HG02970 (cell line): ENCODE measurements at regions not wholly inside any gene's neighbourhood (a gene's known extent, or its start where the extent isn't known, plus 50 kb on each side); places are given as distances from the start of the nearest gene placed in this dataset.
"Not testable (repeated sequence)": the region's sequence is repeated elsewhere in the genome, so short reads cannot be mapped to it uniquely, and the experiment has no call there.

ENCODE experiments used
- ATAC-seq: cut with Tn5 transposase; IDR thresholded peaks from one replicate; pipeline ENCODE4 v1.9.1; 2021; ENCODE audit warnings: mild to moderate bottlenecking, moderate library complexity, moderate number of reproducible peaks; ENCODE audit not compliant: unreplicated experiment, low FRiP score

DNA sequence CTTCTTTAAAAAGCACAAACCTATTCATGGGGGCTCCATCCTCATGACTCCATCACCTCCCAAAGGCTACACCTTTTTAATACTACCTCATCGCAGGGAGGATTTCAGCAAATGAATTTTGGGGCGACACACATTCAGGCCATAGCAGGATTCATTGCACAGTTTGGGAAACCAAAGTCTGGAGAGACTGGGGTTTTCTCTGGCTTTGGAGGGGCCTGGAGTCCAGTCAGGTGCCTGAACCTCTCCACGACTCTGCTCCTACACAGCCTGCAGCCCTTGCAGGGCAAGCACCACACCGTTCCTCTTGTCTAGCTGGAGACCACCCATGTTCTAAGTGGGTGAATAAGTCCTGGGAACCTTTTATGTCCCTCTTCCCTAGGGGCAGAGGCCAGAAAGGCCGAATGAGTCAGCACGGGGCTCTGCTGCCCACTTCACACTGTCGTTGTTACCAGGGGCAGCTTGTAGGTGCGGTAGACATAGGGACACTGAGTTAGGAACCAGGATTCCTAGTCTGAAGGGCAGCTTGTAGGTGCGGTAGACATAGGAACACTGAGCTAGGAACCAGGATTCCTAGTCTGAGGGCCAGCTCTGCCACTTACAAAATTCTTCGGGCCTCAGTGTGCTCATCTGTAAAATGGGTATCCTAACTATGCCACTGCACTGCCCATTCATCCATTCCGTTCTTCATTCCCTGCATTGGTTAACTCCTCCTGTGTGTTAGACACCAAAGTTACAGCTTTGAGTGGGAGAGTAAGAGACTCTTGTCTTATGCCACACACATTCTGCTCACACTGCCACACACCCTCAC lies 251.7 kb upstream of the B3GAT1 start:
- ATAC-seq = no peak

GRCh38 chr11:134662629-134663360 lies 250.8 kb upstream of the B3GAT1 start:
- no peak for ATAC-seq

DNA sequence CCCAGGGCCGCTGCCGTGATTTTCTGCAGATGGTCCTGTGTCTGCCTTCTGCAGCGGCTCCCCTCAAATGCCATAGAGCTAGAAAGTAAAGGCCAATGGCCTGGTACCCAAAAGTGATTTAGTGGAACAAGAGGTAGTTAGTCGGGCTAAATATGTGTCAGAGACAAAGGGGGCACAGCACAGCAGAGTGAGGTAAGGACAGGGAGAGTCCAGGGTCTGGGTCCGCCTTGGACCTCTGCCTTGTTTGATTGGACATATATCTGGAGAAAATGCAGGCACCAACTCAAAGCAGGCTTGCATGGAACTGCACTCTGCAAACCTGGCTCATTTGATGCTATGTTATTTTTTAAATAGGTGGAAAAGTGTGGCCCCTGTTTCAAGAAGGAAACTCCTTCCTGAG lies 249.6 kb upstream of the B3GAT1 start:
- ATAC-seq = no peak

GRCh38 chr11:134660416-134660815 lies 248.4 kb upstream of the B3GAT1 start:
- ATAC-seq = no peak

- ATAC-seq = no peak
These were observed 247.8 kb upstream of the B3GAT1 start for GRCh38 chr11:134659882-134660281.

GRCh38 chr11:134658481-134659225 lies 246.6 kb upstream of the B3GAT1 start:
- ATAC-seq = no peak

GRCh38 chr11:134657631-134658030 lies 245.6 kb upstream of the B3GAT1 start:
- ATAC-seq = no peak

- no peak for ATAC-seq
These were observed 245.0 kb upstream of the B3GAT1 start for GRCh38 chr11:134656861-134657540.

GRCh38 chr11:134656086-134656840 lies 244.2 kb upstream of the B3GAT1 start:
- not testable (repeated sequence) for ATAC-seq

- ATAC-seq = no peak
These were observed 243.3 kb upstream of the B3GAT1 start for GRCh38 chr11:134655189-134655989.

- ATAC-seq = no peak
These were observed 242.3 kb upstream of the B3GAT1 start for GRCh38 chr11:134654161-134654915.

GRCh38 chr11:134652586-134653255 lies 240.7 kb upstream of the B3GAT1 start:
- no peak for ATAC-seq

- no peak for ATAC-seq
These were observed 235.2 kb upstream of the B3GAT1 start for GRCh38 chr11:134647066-134647743.

DNA sequence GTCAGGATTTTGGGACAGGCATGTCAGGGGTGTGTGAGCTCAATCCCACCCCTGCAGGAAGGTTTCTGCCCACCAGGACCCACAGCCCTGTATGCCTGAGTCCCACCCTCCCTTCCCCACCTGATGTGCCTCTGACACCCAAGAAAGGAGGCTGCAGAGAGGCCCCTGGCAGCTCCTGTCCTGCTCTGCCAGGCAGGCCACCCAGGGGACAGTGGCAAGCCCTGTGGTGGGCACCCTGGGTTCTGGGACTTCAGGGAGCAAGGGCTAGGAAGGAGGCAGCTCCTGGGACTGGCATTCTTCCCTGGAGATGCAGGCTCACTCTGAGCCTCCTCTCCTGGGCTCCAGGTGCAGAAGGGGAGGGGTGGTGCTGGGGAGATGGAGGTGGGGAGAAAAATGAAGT lies 234.5 kb upstream of the B3GAT1 start:
- no peak for ATAC-seq

DNA sequence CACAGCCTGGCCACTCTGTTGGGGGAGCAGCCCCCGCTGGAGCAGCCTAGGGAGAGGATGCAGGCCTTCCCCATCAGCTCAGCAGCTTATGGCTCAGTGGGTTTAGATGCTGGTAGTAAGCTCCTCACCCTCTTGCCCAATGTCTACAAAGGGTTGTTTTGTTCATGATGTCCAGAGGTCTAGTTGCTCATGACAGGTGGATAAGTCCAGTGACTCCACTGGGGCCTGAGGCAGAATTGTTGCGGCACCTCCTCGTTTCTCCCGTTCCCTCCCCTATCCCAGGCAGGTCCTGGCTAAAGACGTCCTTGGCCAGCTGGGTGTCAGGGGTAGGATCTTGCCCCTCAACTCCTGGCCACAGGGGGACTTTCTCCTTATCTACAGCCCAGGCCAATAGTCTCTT lies 233.5 kb upstream of the B3GAT1 start:
- ATAC-seq = no peak

DNA sequence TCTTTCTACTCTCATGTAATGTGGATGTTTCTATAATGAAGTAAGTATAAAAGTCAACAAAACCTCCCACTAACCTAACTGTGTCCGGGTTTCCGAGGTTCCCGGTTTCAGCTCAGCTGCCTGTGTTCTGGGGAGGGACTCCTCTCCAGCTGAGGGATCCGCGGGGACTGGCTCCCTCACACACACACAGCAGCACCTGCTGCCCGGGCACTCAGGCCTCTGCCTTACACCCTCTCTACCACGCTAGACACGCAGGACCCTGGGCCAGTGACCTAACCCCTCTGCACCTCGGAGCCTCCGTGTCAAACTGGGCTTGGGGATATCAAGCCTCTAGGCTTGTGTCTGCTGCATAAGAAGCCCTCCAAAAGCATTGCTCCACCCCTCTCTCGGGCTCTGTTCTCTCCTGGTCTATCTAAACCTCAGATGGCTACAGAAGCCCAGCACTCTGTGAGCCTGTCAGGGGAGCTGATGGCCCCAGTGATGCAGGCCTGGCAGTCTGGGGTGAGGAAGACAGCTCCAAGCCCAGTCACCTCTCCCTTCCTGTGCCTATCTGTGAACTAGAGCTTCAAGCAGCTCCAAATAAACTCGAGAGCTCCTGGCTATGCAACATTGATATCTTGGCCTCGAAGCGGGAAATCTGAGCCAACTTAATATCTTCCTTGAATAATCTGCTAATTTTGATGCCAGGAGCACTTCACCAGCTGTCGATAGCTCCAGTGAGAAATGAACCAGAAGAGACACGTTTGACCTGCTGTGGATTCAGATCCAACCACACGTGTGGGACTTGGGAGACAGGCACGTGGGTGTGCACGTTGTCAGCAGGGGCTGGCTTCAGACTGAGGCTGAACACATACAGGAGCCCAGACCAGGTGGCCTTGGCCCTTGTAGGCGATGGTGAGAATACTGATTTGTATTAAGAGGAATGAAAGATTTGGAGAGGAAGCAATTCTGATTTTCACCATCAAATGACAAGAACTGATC lies 232.7 kb upstream of the B3GAT1 start:
- no peak for ATAC-seq
